ENCODE measurements at regions not wholly inside any gene's neighbourhood (a gene's known extent, or its start where the extent isn't known, plus 50 kb on each side); places are given as distances from the start of the nearest gene placed in this dataset.

- TF ChIP-seq ARNTL (CRISPR knock-in tag; IDR thresholded peaks at IDR 0.05; ENCODE audit: borderline replicate concordance, low read depth): no peak
- TF ChIP-seq RARB (CRISPR knock-in tag; IDR thresholded peaks at IDR 0.05): no peak
- TF ChIP-seq PATZ1 (CRISPR knock-in tag; IDR thresholded peaks at IDR 0.05; ENCODE audit: borderline replicate concordance): no peak
- TF ChIP-seq ZFP3 (CRISPR knock-in tag; IDR thresholded peaks at IDR 0.05): no peak
- no peak for TF ChIP-seq ZNF70 (CRISPR knock-in tag; IDR thresholded peaks at IDR 0.05)
- no peak for TF ChIP-seq TSHZ2 (CRISPR knock-in tag; IDR thresholded peaks at IDR 0.05)
- TF ChIP-seq ZFP30 (CRISPR knock-in tag; IDR thresholded peaks at IDR 0.05): no peak
- TF ChIP-seq SNAI2 (CRISPR knock-in tag; IDR thresholded peaks at IDR 0.05): no peak
- no peak for TF ChIP-seq ISL1 (CRISPR knock-in tag; IDR thresholded peaks at IDR 0.05)
- TF ChIP-seq TCF4 (CRISPR knock-in tag; IDR thresholded peaks at IDR 0.05; ENCODE audit: borderline replicate concordance): no peak
- TF ChIP-seq TOX (CRISPR knock-in tag; IDR thresholded peaks at IDR 0.05; ENCODE audit: borderline replicate concordance): no peak
- no peak for TF ChIP-seq ZNF565 (CRISPR knock-in tag; conservative IDR thresholded peaks at IDR 0.05; ENCODE audit: low read depth)
- no peak for TF ChIP-seq PPARA (CRISPR knock-in tag; IDR thresholded peaks at IDR 0.05; ENCODE audit: borderline replicate concordance)
- TF ChIP-seq POU6F1 (CRISPR knock-in tag; IDR thresholded peaks at IDR 0.05; ENCODE audit: borderline replicate concordance, low read depth): no peak
These were observed 211.5 kb downstream of the NFKBIZ start for GRCh38 chr3:102060814-102061213.
